Vagina (tissue), 2 donors: ENCODE measurements at regions not wholly inside any gene's neighbourhood (a gene's known extent, or its start where the extent isn't known, plus 50 kb on each side); places are given as distances from the start of the nearest gene placed in this dataset.

Experiments
- DNase-seq, 2 donors: peaks; one replicate each; pipeline ENCODE4 v3.0.0-alpha.2; 2017; ENCODE audit errors: extremely low spot score in 2 of 2
- H3K27ac ChIP-seq: fragments of 200-600 bp; sonication (generic); one replicate; pipeline ENCODE4 v1.5.1; 2019
- H3K27me3 ChIP-seq: fragments of 200-600 bp; sonication (generic); one replicate; pipeline ENCODE4 v1.5.1; 2019
- H3K36me3 ChIP-seq, 2 donors: fragments of 200-600 bp; sonication (generic); one replicate each; pipeline ENCODE4 v1.5.1; 2017 to 2019
- H3K4me1 ChIP-seq: fragments of 200-600 bp; sonication (generic); one replicate; pipeline ENCODE4 v1.5.1; 2019
- H3K4me3 ChIP-seq, 2 donors: fragments of 200-600 bp; sonication (generic); 1 replicate in 1 of 2; 2 replicates in 1 of 2; pipeline ENCODE4 v1.5.1; 2016 to 2019
- H3K9me3 ChIP-seq: fragments of 200-600 bp; sonication (generic); one replicate; pipeline ENCODE4 v1.5.1; 2019
- CTCF ChIP-seq, 3 experiments: fragments of 450-650 bp in 2 of 3; fragments of 200-600 bp in 1 of 3; sonication (generic) in 1 of 3; IDR thresholded peaks; one replicate each; pipeline ENCODE4 v1.5.1; 2017 to 2019; ENCODE audit warnings: antibody characterized with exemption in 3 of 3, mild to moderate bottlenecking in 2 of 3, moderate library complexity in 2 of 3
- POLR2A ChIP-seq, 2 donors: fragments of 450-650 bp; IDR thresholded peaks; one replicate each; pipeline ENCODE4 v1.6.1; 2017; ENCODE audit warnings: antibody characterized with exemption in 2 of 2, mild to moderate bottlenecking in 2 of 2, moderate library complexity in 2 of 2
- POLR2AphosphoS5 ChIP-seq, 2 donors: sonication (generic); formaldehyde crosslinking; IDR thresholded peaks; one replicate each; pipeline ENCODE4 v1.9.0; 2017; ENCODE audit warnings: antibody characterized with exemption in 2 of 2, mild to moderate bottlenecking in 2 of 2, low read depth in 1 of 2; ENCODE audit not compliant: insufficient read depth in 1 of 2
- intact Hi-C: fragments of 100-400 bp; cut with DNase I; formaldehyde crosslinking; loops from one replicate; pipeline ENCODE4 v1.15.1; 2023

GRCh38 chr7:45366475-45366874, 207.7 kb upstream of the ADCY1 start:
- H3K9me3 ChIP-seq: no peaks in the 10 kb centered on the region
- H3K27ac ChIP-seq: no peak overlapping the region
- H3K4me3 ChIP-seq: no peak overlapping the region
- H3K27me3 ChIP-seq: no peaks in the 10 kb centered on the region
- DNase-seq: no peak
- intact Hi-C loops: no loop called here
- TF ChIP-seq POLR2AphosphoS5 (IDR thresholded peaks at IDR 0.05; ENCODE audit: insufficient read depth in 1 of 2, low read depth in 1 of 2) (no peak), CTCF (IDR thresholded peaks at IDR 0.05) (no peak), POLR2A (IDR thresholded peaks at IDR 0.05) (no peak)
- no peaks in the 10 kb centered on the region for H3K4me1 ChIP-seq
- H3K36me3 ChIP-seq: no peaks in the 10 kb centered on the region

GRCh38 chr7:45367026-45367425, 207.1 kb upstream of the ADCY1 start:
- H3K9me3 ChIP-seq: no peaks in the 10 kb centered on the region
- no peak overlapping the region for H3K27ac ChIP-seq
- no peaks in the 10 kb centered on the region for H3K36me3 ChIP-seq
- no peaks in the 10 kb centered on the region for H3K27me3 ChIP-seq
- intact Hi-C loops: no loop called here
- no peaks in the 10 kb centered on the region for H3K4me1 ChIP-seq
- DNase-seq: no peak
- TF ChIP-seq CTCF (IDR thresholded peaks at IDR 0.05) (no peak), POLR2A (IDR thresholded peaks at IDR 0.05) (no peak), POLR2AphosphoS5 (IDR thresholded peaks at IDR 0.05; ENCODE audit: insufficient read depth in 1 of 2, low read depth in 1 of 2) (no peak)
- no peak overlapping the region for H3K4me3 ChIP-seq

- TF ChIP-seq POLR2AphosphoS5 (IDR thresholded peaks at IDR 0.05; ENCODE audit: insufficient read depth in 1 of 2, low read depth in 1 of 2) (no peak), POLR2A (IDR thresholded peaks at IDR 0.05) (no peak), CTCF (IDR thresholded peaks at IDR 0.05) (no peak)
- intact Hi-C loops: no loop called here
- H3K4me3 ChIP-seq: no peak overlapping the region
- no peaks in the 10 kb centered on the region for H3K36me3 ChIP-seq
- DNase-seq: no peak
- H3K27ac ChIP-seq: no peak overlapping the region
- no peaks in the 10 kb centered on the region for H3K27me3 ChIP-seq
- no peaks in the 10 kb centered on the region for H3K9me3 ChIP-seq
- no peaks in the 10 kb centered on the region for H3K4me1 ChIP-seq
Observed at GRCh38 chr7:45368129-45368807, 205.9 kb upstream of the ADCY1 start.

GRCh38 chr7:45384499-45384898, 189.7 kb upstream of the ADCY1 start:
- no peak overlapping the region for H3K4me3 ChIP-seq
- no peak overlapping the region for H3K27ac ChIP-seq
- no peaks in the 10 kb centered on the region for H3K36me3 ChIP-seq
- H3K9me3 ChIP-seq: no peaks in the 10 kb centered on the region
- H3K27me3 ChIP-seq: no peaks in the 10 kb centered on the region
- no peak for TF ChIP-seq CTCF (IDR thresholded peaks at IDR 0.05)
- TF ChIP-seq POLR2A (IDR thresholded peaks at IDR 0.05): no peak
- TF ChIP-seq POLR2AphosphoS5 (IDR thresholded peaks at IDR 0.05; ENCODE audit: insufficient read depth in 1 of 2, low read depth in 1 of 2): no peak
- peak; percentile 22 to 37 for DNase-seq
- intact Hi-C loops: no loop called here
- H3K4me1 ChIP-seq: no peaks in the 10 kb centered on the region

GRCh38 chr7:45387837-45388236, 186.3 kb upstream of the ADCY1 start:
- no peaks in the 10 kb centered on the region for H3K9me3 ChIP-seq
- TF ChIP-seq POLR2A (IDR thresholded peaks at IDR 0.05) (no peak), CTCF (IDR thresholded peaks at IDR 0.05) (no peak), POLR2AphosphoS5 (IDR thresholded peaks at IDR 0.05; ENCODE audit: insufficient read depth in 1 of 2, low read depth in 1 of 2) (no peak)
- H3K4me3 ChIP-seq: no peak overlapping the region
- no peak overlapping the region for H3K27ac ChIP-seq
- H3K4me1 ChIP-seq: no peaks in the 10 kb centered on the region
- H3K36me3 ChIP-seq: no peaks in the 10 kb centered on the region
- no peaks in the 10 kb centered on the region for H3K27me3 ChIP-seq
- DNase-seq: peak; percentile 64 to 72
- intact Hi-C loops: no loop called here
